ENCODE measurements at regions not wholly inside any gene's neighbourhood (a gene's known extent, or its start where the extent isn't known, plus 50 kb on each side); places are given as distances from the start of the nearest gene placed in this dataset.

GRCh38 chr2:39867268-39867667 lies 88.2 kb upstream of the THUMPD2 start:
- TF ChIP-seq CTCF (IDR thresholded peaks at IDR 0.05; ENCODE audit: control extremely low read depth in 1 of 3, insufficient read depth in 1 of 3, low read depth in 1 of 3, low read length in 3 of 3) (no peak), RBBP5 (IDR thresholded peaks at IDR 0.05; ENCODE audit: borderline replicate concordance, low read depth, low read length) (no peak), SUZ12 (IDR thresholded peaks at IDR 0.05; ENCODE audit: low read length) (no peak), TCF12 (IDR thresholded peaks at IDR 0.05; ENCODE audit: low read depth, low read length) (no peak), PHF8 (conservative IDR thresholded peaks at IDR 0.05; ENCODE audit: low read depth, low read length) (no peak), RAD21 (IDR thresholded peaks at IDR 0.05 in 1 of 2, conservative IDR thresholded peaks at IDR 0.05 in 1 of 2; ENCODE audit: low read depth in 2 of 2, low read length in 2 of 2) (no peak), SIN3A (conservative IDR thresholded peaks at IDR 0.05 in 1 of 2, IDR thresholded peaks at IDR 0.05 in 1 of 2; ENCODE audit: low read depth in 1 of 2, low read length in 2 of 2) (no peak), MAFK (IDR thresholded peaks at IDR 0.05; ENCODE audit: low read depth, low read length) (no peak), CBX5 (IDR thresholded peaks at IDR 0.05; ENCODE audit: low read depth, low read length) (no peak), POLR2A (IDR thresholded peaks at IDR 0.05; ENCODE audit: control extremely low read depth in 1 of 2, low read depth in 2 of 2, low read length in 2 of 2) (no peak), EZH2 (IDR thresholded peaks at IDR 0.05; ENCODE audit: low read depth, low read length, severe bottlenecking) (no peak)

Measured in H1 (cell line).